Activated CD8-positive, alpha-beta memory T cell treated with anti-CD3 and anti-CD28 coated beads, Interleukin-2, amount 50 U/mL, for 4 hours (primary cell): ENCODE measurements at regions not wholly inside any gene's neighbourhood (a gene's known extent, or its start where the extent isn't known, plus 50 kb on each side); places are given as distances from the start of the nearest gene placed in this dataset.
"Not testable (repeated sequence)": the region's sequence is repeated elsewhere in the genome, so short reads cannot be mapped to it uniquely, and the experiment has no call there.

ENCODE experiments used
- DNase-seq: peaks from one replicate; pipeline ENCODE4 v3.0.0-alpha.2; 2020

DNA sequence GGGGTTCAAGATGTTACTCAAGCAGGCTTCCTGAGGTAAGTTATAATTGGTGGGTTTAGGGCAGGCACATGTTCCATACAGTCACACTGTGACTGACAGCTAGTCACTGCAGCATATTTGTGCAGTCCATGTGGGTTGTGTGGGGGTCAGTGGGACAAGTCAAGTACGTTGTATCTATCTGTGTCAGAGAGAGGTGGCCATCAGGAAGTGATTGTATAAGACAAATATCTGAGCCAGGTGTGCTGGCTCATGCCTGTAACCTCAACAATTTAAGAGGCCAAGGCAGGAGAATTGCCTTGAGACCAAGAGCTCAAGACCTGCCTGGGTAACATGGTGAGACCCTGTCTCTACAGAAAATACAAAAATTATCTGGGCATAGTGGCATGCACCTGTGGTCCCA, 509.3 kb downstream of the CENPC start:
- DNase-seq = no peak

DNA sequence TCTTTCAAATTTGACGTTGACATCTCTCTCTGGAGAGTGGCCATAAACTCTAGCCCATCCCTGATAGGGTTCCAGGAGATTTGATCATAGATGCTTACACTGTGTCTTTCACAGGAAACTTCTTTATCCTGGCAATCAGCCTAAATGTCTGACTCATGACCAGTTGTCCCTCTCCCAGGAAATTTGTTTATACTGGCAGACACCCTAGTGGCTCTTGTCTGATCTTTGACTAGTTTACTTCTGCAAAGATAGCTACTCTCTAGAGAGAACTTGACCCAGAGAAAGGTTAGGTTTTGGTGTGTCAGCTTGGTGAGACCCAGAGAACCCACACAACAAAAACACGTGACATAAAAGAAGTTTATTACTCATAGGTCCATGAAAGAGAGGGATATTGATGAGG, 509.8 kb downstream of the CENPC start:
- no peak for DNase-seq

DNA sequence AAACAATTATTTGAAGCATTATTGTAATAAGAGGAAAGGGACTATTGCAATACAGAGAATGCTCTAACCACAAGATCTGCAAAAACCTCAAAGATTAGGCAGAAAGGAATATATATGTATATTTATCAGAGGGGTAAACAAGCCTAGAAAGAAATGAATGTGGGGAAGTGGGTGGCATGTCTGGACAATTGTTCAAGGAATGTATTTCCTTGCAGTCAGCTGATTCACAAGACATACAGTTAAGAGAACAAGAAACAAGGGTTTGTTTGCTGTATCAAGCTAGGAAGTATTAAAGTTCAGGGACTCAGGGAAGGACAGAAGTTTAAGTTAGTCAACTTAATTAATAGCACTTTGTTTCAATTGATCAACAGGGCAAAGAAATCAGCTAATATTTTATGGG, 514.7 kb downstream of the CENPC start:
- DNase-seq = no peak

DNA sequence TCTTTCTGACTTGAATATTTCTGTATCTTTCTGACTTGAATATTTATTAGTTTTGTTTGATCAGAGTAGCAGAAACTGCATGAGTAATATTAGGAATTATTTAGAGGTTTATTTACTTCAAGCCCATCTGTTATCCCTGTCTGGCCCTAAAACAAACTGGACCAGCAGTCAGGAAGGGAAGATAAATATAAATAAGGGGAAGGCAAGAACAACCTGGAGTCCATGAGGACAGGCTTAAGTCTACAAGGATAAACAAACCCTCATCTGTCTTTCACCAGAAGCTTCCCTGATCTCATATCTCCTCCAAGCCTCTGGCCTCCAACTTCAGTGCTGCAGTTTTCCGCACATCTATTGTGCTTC, 524.9 kb downstream of the CENPC start:
- DNase-seq = no peak

DNA sequence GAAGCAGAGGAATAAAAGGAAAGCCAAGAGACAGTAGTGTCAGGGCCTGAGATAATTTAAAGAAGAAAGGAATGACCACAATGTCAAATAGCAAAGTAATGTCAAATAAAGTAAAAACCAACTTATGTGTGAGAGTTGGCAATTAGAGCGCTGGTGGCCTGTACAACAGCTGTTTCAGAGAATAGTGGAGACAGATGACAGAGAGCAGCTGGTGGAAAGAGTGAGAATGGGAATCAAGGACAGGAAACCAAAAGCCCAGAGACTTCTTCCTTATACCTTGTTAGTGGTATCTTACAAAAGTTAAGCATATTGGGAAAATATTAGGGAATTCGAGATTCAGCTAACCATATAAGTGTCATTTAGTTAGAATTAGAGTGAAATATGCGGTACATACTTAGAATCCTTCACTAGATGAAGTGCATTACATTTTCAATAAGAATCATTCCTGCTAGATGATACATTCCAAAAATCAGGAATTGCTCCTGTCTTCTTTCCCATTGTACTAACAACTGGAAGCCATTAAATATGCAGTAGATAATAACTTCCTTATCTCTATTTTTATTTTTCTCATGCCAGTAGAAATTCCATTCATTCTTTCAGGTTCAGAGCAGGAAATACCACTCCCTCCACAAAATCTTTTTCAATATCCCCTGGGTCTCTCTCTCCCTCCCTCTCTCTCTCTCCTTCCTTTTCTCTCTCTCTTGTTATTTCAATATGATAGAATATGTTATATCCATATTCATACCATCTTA, 525.4 kb downstream of the CENPC start:
- DNase-seq = no peak

DNA sequence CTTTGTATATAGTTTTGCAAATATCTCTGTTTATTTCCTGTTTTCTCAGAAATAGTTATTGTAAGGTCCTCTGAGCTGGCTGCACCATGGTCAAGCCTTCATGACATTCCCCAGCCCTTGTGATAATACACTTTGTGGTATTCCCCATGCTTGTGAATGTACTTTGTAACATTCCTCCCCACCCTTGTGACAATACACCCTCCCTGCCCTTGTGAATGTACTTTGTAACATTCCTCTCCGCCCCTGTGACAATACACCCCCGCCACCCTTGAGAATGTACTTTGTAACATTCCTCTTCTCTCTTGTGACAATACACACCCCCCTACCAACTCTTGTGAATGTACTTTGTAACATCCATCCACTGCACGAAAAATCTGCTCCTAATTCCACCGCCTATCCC, 530.7 kb downstream of the CENPC start:
- no peak for DNase-seq

DNA sequence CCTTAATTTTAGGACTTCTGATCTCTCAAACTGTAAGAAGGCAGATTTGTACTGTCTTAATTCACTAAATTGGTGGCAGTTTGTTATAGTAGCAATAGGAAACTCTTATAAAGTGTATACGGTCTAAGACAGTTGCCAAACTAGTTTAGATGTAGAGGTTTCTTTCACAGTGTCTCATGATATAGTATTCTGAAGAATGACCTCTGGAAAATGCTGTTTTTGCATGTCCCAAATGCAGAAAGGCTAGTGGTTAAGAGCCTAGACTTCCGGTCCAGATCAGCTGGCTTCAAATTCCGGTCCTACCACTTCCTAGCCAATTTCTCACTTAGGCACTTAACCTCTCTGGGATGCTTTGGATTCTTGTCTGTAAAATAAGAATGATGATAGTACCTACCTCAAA, 538.5 kb downstream of the CENPC start:
- no peak for DNase-seq

DNA sequence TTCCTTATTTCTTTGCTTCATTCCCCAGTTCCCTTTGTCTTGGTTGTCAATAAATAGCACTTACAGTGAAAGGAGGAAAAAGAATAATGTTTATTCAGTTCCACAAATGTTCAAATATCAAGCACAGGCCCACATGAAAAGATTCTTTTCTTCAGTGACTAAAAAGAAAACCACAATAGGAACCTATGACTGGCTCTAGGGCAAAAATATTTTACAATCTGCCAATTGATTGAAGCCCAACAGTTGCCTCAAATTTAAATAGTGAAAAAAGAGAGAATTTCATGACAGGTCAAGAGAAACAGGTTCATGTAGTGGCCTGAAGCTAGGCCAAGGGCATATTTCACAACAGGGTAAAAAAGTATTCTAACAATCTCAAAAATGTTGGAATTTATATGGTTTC, 553.8 kb downstream of the CENPC start:
- no peak for DNase-seq

DNA sequence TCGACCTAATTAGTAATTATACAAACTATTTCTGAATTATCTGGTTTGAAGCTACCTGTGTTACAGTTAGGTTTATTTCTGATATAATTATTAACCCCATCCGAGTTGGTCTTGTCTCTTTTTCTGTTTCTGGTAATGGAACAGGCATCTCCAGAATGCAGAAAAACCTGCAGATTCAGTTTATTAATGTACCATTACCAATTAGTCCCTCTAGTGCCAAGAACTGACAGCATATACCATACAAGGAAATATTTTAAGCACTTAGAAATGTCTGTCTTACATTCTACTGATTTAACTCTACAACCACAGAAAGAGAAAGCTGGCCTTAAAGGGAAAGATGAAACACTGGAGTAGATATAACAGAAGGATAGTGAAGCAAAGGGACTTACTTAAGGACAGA, 570.6 kb downstream of the CENPC start:
- DNase-seq = no peak

DNA sequence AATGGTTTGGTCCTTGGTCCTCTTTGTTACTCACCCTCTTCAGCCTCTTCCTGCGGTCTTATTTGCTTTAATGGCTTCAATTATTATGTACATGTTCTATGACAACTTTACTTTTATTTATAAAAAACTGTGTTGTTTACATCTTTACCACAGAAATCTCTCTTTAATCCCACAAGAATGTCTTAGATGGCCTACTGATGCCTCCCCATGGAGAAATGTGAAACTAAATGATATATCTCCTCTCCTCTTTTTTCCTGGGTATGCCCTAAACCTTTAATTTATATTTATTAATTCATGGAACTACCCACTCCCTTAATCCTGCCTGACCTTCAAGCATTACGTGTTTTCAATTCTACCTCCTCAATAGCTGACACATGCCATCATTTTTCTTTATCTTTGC, 573.2 kb downstream of the CENPC start:
- DNase-seq = no peak

DNA sequence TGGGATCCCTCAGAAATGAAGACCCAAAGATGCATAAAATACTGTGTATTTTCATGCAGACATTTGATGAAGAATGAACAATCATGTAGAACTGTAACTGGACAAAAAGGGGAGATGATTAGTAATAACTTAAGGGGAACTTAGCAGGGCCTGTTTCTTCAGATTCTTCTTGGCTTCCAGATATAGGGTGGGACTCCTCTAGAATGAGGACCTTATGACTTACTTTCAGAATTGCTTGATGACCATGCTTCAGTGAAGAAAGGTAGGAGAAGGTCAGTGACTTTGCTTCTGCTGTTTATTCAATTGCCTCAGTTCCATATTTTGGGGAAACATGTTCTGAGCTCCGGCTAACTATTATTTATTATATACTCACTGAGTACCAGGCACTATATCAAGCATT, 580.8 kb downstream of the CENPC start:
- DNase-seq = no peak

DNA sequence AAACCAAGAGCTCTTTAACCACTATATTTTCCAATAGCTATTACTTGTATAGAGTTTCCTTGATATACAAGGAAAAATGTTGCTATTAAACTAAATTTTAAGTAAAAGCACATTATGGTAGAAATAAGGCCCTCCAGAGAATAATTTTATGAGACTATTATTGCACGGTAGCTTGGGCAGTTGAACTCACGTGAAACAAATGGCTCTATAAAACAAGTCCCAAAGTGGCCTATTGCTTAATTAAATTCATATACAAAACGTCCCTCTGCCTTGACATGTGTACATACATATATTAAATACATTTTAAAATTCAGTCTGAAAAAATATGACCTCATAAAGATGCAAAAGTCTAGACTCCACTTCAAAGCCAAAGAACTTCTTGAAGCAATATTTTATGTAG, 582.2 kb downstream of the CENPC start:
- DNase-seq = no peak

DNA sequence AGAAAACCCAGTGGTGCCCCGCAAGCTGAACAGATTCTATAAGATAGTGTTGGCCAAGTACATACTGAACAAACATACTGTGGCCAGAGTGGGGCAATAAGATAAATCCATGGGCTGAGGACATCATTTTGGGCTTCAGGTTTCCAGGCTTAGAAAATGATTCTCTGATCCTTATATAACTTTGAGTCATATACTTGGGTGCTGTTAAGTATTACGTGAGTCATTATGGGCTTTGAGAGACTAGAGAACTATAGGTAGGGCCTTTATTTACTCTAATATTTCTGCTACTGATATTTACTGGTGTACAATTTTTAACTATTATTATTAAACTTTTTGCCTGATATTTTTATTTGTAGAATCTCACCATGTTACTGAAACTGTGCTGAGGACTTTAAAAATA, 586.1 kb downstream of the CENPC start:
- no peak for DNase-seq

DNA sequence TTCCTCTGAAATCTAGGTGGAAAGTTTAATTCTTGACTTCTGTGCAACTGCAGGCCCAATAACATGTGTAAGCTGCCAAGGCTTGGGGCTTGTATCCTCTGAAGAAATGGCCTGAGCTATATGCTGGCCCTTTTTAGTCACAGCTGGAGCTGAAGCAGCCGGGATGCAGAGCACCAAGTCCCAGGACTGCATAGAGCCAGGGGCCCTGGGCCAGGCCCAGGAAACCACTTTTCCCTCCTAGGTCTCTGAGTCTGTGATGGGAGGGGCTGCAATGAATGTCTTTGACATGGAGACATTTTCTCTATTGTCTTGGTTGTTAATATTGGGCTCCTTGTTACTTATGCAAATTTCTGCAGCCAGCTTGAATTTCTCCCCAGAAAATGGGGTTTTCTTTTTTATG, 588.5 kb downstream of the CENPC start:
- DNase-seq = no peak

DNA sequence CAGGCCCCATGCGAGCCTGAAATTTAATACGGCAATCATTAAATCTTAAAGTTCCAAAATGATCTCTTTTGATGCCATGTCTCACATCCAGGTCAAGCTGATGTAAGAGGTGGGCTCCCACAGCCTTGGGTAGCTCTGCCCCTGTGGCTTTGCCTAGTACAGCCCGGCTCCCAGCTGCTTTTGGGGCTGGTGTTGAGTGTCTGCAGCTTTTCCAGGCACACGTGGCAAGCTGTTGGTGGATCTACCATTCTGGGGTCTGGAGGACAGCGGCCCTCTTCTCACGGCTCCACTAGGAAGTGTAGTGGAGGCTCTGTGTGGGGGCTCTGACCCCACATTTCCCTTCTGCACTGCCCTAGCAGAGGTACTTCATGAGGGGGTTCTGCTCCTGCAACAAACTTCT, 588.9 kb downstream of the CENPC start:
- DNase-seq = no peak

DNA sequence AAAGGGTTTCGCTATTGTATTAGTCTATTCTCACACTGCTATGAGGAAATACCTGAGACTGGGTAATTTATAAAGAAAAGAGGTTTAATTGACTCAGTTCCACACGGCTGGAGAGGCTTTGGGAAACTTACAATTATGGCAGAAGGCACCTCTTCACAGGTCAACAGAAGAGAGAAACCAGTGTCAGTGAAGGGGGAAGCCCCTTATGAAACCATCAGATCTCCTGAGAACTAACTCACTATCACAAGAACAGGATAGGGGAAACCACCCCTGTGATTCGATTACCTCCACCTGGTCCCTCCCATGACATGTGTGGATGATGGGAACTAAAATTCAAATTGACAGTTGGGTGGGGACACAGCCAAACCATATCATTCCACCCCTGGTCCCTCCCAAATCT, 589.5 kb downstream of the CENPC start:
- DNase-seq = no peak

DNA sequence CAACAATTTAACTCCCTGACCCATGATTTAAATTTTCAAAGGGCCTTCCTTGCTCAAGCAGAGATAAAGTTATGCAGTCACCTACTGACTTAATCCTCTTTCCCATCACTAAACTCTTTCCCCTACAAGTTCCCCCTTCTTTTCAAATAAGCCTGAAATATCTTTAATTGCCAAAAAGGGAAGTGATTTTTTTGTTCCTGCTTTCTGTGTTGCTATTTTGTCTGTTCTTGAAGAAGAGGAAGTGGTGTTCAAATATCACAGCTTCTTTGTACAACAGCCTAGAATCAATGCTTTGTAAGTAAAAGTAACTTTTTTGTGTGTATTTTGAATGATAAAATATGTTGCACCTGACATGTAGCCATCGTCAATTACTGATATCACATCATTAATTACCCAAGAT, 595.9 kb downstream of the CENPC start:
- no peak for DNase-seq

DNA sequence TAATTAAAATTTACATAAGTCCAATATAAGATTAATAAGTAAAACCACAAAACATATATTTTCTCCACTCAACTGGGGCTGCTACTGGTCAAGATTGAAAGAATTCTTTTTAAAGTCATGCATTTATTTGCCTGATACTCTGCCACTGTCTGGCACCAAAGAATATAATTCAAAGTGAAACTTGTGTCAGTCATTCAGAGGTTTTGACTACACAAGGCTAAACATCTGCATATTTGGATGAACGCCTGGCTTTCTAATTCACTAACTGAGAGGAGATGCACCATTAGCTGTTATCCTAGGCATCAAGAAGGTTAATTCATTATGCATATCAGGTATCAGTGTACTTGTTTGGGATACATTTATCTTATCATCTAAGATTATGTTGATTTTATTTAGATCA, 598.5 kb downstream of the CENPC start:
- DNase-seq = no peak

DNA sequence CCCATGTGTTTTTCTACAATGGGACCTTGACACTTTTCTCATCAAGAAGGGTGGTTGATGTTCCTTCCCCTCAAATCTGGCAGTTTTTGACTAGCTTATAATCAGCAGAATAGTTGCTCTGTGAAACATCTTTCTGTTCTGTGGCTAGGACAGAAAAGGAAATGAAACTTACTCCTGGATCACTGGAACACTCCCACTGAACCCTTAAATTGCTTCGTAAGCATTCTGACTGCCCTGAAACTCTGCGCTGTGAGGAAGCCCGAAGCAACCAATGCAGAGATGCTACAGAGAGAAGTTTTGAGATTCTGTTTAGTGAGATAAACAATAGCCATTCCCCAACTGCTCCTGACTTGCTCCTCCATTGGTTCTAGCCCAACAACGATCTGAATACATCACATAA, 602.2 kb downstream of the CENPC start:
- DNase-seq = no peak

DNA sequence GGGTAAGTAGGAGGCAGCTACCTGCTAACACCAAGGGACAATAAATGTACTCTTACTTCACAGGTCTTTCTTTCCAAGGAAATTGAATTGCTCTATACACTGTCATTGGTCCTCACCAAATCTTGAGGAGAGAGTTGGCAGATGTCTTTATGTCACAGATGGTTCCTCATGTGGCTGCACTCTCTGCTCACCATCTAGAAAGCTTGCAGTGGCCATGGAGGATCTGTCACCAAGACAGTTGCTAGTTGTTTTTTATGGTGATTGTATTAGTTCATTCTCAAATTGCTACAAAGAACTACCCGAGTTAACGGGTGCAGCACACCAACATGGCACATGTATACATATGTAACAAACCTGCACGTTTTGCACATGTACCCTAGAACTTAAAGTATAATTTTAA, 613.3 kb downstream of the CENPC start:
- DNase-seq = not testable (repeated sequence)

DNA sequence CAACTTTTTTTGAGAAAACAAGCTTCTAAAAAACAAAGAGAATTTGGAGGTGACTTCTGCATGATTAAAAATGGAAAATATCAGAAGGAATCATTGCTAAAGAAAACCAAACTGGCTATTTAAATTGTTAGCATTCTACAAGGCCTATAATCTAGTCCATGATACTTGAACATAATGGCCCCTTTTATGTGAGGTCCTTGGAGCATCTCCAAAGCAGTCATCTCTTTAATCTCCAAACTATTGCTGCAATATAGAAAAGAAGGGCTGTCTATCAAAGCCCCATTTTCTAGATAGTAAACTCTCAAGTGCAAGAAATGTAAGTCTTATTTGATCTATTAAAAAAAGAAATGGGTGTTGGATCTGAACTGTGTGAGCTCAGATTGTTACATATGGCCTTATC, 615.1 kb downstream of the CENPC start:
- no peak for DNase-seq

DNA sequence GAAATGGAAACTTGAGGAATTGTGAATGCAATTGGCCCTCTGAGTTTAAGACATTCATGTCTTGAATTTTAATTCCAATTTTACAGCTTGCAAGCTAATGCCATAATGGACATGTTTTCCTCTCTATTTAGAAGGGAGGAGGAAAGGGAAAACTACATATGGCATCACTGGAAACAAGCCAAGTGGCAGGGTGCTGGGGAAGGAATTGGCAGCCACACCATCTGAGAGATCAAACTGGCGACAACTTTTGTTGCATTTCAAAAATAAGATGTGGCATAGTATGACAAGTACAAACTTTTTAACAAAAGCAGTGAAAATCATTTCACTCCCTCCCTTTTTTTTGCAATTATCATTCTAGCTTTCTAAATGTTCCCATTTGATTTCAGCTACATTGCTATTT, 615.6 kb downstream of the CENPC start:
- DNase-seq = no peak

DNA sequence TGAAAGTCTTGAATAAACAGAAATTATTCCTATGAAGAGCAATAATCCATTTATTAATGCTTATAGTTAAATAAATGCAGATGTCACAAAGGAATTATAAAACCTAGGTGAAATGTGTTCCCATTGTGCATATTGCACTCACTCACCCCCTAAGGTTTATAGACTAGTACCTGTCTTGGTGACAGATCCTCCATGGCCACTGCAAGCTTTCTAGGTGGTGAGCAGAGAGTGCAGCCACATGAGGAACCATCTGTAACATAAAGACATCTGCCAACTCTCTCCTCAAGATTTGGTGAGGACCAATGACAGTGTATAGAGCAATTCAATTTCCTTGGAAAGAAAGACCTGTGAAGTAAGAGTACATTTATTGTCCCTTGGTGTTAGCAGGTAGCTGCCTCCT, 616.4 kb downstream of the CENPC start:
- DNase-seq = not testable (repeated sequence)

DNA sequence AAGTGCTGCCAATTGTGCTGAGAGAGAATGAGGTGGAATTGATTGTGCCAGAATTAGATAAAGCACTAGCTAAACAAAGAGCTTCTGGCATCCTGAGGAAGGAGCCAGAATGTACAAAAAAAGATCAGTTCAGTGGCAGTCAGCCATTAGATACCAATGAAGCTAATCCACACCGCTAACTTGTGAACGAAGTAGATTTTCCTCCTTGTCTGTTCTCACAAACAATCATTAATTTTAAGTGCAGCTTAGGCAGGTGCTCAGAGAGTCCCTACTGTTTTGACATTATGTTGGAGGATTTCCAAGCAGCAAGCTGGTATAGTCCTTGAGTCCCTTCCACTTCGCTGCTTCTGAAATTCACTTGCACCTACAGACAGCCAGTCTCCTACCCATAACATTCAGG, 617.4 kb downstream of the CENPC start:
- DNase-seq = no peak

DNA sequence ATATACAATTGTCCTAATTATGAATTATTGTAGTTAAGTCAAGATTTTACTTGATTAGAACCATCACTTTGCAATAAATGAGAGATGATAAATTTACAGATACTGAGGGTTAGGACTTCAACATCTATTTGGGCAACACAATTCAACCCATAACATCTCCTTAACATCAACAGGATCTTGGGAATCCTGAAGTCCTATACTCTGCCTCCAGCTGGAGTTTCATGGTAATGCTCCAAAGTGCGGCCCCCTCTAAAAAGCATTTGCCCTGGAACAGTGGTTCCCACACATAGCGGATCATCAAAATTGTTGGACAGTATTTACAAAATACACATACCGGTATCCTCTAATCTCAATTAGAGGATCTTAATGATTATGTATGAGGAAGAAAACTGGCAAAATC, 618.6 kb downstream of the CENPC start:
- no peak for DNase-seq
